WTC11 (cell line): ENCODE measurements at regions not wholly inside any gene's neighbourhood (a gene's known extent, or its start where the extent isn't known, plus 50 kb on each side); places are given as distances from the start of the nearest gene placed in this dataset.

Experiments
- ATAC-seq: fragments of 200-7000 bp; cut with Tn5 transposase; 2 replicates; pipeline ENCODE4 v1.10.0; 2021; ENCODE audit warnings: mild to moderate bottlenecking, moderate library complexity
- CTCF ChIA-PET: fragments of 300-600 bp; sonication (Branson Sonifier 250); formaldehyde crosslinking; loops from one replicate; lab custom pipeline; 2021; ENCODE audit warnings: antibody characterized with exemption; lab: Charles Lee
- POLR2A ChIA-PET: fragments of 350-600 bp; sonication (Branson Sonifier 250); formaldehyde crosslinking; loops from one replicate; lab custom pipeline; 2021; ENCODE audit warnings: antibody characterized with exemption; lab: Charles Lee
- DNase-seq: peaks from one replicate; pipeline ENCODE4 v3.0.0; 2021; ENCODE audit warnings: low spot score
- H3K27ac Mint-ChIP-seq: 2 replicates; pipeline ENCODE4 v1.8.0; 2021; ENCODE audit warnings: mixed read lengths
- H3K27me3 Mint-ChIP-seq: 2 replicates; pipeline ENCODE4 v1.8.0; 2021; ENCODE audit warnings: low read depth, mild to moderate bottlenecking, moderate library complexity, mixed read lengths
- H3K36me3 Mint-ChIP-seq: 2 replicates; pipeline ENCODE4 v1.8.0; 2021; ENCODE audit warnings: mixed read lengths
- H3K4me1 Mint-ChIP-seq: 2 replicates; pipeline ENCODE4 v1.8.0; 2022; ENCODE audit warnings: mixed read lengths
- H3K4me3 Mint-ChIP-seq: 2 replicates; pipeline ENCODE4 v1.8.0; 2021; ENCODE audit warnings: mild to moderate bottlenecking, moderate library complexity, mixed read lengths
- H3K9me3 Mint-ChIP-seq: 2 replicates; pipeline ENCODE4 v1.8.0; 2021; ENCODE audit warnings: mixed read lengths
- ATF1 ChIP-seq: sonication (generic); formaldehyde crosslinking; IDR thresholded peaks from 2 replicates; pipeline ENCODE4 v1.8.1; 2023; ENCODE audit warnings: mild to moderate bottlenecking, moderate library complexity, missing genetic modification reagents
- GABPB1 ChIP-seq: sonication (generic); formaldehyde crosslinking; IDR thresholded peaks from 2 replicates; pipeline ENCODE4 v1.8.1; 2023; ENCODE audit warnings: mild to moderate bottlenecking, missing genetic modification reagents
- JUN ChIP-seq: sonication (generic); formaldehyde crosslinking; IDR thresholded peaks from 2 replicates; pipeline ENCODE4 v1.8.0; 2023; ENCODE audit warnings: mild to moderate bottlenecking, missing genetic modification reagents
- NR3C1 ChIP-seq: sonication (generic); formaldehyde crosslinking; conservative IDR thresholded peaks from 2 replicates; pipeline ENCODE4 v1.8.1; 2023; ENCODE audit warnings: low read depth, mild to moderate bottlenecking, missing genetic modification reagents
- ZNF138 ChIP-seq: sonication (generic); formaldehyde crosslinking; conservative IDR thresholded peaks from 2 replicates; pipeline ENCODE4 v1.8.1; 2022; ENCODE audit warnings: mild to moderate bottlenecking, moderate library complexity, missing genetic modification reagents
- TF ChIP-seq, protein P1 (sequence below): fragments of 200-600 bp; IDR thresholded peaks from 2 replicates; pipeline ENCODE4 v1.8.0; 2022; ENCODE audit warnings: antibody characterized with exemption
- TF ChIP-seq, protein P2 (sequence below): fragments of 250-450 bp; sonication (Bioruptor Pico); IDR thresholded peaks from 2 replicates; pipeline ENCODE4 v1.9.0; 2021; ENCODE audit warnings: mild to moderate bottlenecking
- TF ChIP-seq, protein P3 (sequence below): sonication (generic); formaldehyde crosslinking; IDR thresholded peaks from 2 replicates; pipeline ENCODE4 v1.8.0; 2022; ENCODE audit warnings: mild to moderate bottlenecking, missing genetic modification reagents
- TF ChIP-seq, protein P4 (sequence below): sonication (generic); formaldehyde crosslinking; conservative IDR thresholded peaks from 2 replicates; pipeline ENCODE4 v1.8.1; 2023; ENCODE audit warnings: mild to moderate bottlenecking, low read depth, missing genetic modification reagents, moderate library complexity
- TF ChIP-seq, protein P5 (sequence below): sonication (generic); formaldehyde crosslinking; IDR thresholded peaks from 2 replicates; pipeline ENCODE4 v1.8.1; 2022; ENCODE audit warnings: mild to moderate bottlenecking, missing genetic modification reagents, moderate library complexity, borderline replicate concordance
- TF ChIP-seq, protein P6 (sequence below): sonication (generic); formaldehyde crosslinking; IDR thresholded peaks from 2 replicates; pipeline ENCODE4 v1.8.0; 2022; ENCODE audit warnings: missing genetic modification reagents

DNA sequence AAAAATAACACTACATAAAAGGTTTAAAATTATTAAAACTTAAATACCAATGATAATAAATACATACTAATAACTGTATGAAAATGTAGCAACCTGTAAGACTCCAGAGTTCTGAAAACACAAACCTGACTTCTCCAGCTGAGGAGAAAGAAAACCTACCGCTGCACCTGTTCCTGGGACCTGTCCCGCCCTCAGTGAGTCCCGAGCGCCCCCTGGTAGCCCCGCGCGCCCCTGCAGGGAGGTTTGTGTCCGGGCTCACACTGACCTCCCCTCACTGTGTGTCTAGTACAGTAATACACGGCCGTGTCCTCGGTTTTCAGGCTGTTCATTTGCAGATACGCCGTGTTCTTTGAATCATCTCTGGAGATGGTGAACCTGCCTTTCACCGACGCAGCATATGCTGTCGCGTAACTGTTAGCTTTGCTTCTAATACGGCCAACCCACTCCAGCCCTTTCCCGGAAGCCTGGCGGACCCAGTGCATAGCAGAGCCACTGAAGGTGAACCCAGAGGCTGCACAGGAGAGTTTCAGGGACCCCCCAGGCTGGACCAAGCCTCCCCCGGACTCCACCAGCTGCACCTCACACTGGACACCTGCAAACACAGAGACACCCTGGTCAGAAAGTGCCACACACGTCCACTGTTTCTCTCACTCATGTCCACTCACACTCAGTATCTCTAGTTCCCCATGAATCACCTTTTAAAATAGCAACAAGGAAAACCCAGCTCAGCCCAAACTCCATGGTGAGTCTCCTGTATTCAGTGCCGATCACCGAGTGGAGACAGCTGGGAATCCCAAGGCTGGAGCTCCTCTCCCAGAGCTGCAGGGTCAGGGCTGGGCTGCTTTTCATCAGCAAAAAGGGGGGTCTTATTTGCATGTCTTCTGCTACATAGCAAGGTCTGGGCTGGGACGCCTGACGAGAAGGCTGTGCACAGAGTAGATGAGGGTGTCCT, 1276.3 kb downstream of the TMEM121 start:
- POLR2A ChIA-PET = no interaction called here
- no peak for ATAC-seq
- TF ChIP-seq, protein P1, sequence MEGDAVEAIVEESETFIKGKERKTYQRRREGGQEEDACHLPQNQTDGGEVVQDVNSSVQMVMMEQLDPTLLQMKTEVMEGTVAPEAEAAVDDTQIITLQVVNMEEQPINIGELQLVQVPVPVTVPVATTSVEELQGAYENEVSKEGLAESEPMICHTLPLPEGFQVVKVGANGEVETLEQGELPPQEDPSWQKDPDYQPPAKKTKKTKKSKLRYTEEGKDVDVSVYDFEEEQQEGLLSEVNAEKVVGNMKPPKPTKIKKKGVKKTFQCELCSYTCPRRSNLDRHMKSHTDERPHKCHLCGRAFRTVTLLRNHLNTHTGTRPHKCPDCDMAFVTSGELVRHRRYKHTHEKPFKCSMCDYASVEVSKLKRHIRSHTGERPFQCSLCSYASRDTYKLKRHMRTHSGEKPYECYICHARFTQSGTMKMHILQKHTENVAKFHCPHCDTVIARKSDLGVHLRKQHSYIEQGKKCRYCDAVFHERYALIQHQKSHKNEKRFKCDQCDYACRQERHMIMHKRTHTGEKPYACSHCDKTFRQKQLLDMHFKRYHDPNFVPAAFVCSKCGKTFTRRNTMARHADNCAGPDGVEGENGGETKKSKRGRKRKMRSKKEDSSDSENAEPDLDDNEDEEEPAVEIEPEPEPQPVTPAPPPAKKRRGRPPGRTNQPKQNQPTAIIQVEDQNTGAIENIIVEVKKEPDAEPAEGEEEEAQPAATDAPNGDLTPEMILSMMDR = no peak
- TF ChIP-seq ATF1 (CRISPR knock-in tag) (no peak), NR3C1 (CRISPR knock-in tag) (no peak), JUN (CRISPR knock-in tag) (no peak), ZNF138 (CRISPR knock-in tag) (no peak), GABPB1 (CRISPR knock-in tag) (no peak)
- TF ChIP-seq, protein P2, sequence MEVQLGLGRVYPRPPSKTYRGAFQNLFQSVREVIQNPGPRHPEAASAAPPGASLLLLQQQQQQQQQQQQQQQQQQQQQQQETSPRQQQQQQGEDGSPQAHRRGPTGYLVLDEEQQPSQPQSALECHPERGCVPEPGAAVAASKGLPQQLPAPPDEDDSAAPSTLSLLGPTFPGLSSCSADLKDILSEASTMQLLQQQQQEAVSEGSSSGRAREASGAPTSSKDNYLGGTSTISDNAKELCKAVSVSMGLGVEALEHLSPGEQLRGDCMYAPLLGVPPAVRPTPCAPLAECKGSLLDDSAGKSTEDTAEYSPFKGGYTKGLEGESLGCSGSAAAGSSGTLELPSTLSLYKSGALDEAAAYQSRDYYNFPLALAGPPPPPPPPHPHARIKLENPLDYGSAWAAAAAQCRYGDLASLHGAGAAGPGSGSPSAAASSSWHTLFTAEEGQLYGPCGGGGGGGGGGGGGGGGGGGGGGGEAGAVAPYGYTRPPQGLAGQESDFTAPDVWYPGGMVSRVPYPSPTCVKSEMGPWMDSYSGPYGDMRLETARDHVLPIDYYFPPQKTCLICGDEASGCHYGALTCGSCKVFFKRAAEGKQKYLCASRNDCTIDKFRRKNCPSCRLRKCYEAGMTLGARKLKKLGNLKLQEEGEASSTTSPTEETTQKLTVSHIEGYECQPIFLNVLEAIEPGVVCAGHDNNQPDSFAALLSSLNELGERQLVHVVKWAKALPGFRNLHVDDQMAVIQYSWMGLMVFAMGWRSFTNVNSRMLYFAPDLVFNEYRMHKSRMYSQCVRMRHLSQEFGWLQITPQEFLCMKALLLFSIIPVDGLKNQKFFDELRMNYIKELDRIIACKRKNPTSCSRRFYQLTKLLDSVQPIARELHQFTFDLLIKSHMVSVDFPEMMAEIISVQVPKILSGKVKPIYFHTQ (CRISPR knock-in tag) = no peak
- TF ChIP-seq, protein P3, sequence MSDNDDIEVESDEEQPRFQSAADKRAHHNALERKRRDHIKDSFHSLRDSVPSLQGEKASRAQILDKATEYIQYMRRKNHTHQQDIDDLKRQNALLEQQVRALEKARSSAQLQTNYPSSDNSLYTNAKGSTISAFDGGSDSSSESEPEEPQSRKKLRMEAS (CRISPR knock-in tag) = no peak
- TF ChIP-seq, protein P4, sequence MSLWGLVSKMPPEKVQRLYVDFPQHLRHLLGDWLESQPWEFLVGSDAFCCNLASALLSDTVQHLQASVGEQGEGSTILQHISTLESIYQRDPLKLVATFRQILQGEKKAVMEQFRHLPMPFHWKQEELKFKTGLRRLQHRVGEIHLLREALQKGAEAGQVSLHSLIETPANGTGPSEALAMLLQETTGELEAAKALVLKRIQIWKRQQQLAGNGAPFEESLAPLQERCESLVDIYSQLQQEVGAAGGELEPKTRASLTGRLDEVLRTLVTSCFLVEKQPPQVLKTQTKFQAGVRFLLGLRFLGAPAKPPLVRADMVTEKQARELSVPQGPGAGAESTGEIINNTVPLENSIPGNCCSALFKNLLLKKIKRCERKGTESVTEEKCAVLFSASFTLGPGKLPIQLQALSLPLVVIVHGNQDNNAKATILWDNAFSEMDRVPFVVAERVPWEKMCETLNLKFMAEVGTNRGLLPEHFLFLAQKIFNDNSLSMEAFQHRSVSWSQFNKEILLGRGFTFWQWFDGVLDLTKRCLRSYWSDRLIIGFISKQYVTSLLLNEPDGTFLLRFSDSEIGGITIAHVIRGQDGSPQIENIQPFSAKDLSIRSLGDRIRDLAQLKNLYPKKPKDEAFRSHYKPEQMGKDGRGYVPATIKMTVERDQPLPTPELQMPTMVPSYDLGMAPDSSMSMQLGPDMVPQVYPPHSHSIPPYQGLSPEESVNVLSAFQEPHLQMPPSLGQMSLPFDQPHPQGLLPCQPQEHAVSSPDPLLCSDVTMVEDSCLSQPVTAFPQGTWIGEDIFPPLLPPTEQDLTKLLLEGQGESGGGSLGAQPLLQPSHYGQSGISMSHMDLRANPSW (CRISPR knock-in tag) = no peak
- TF ChIP-seq, protein P5, sequence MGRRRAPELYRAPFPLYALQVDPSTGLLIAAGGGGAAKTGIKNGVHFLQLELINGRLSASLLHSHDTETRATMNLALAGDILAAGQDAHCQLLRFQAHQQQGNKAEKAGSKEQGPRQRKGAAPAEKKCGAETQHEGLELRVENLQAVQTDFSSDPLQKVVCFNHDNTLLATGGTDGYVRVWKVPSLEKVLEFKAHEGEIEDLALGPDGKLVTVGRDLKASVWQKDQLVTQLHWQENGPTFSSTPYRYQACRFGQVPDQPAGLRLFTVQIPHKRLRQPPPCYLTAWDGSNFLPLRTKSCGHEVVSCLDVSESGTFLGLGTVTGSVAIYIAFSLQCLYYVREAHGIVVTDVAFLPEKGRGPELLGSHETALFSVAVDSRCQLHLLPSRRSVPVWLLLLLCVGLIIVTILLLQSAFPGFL (CRISPR knock-in tag) = no peak
- TF ChIP-seq, protein P6, sequence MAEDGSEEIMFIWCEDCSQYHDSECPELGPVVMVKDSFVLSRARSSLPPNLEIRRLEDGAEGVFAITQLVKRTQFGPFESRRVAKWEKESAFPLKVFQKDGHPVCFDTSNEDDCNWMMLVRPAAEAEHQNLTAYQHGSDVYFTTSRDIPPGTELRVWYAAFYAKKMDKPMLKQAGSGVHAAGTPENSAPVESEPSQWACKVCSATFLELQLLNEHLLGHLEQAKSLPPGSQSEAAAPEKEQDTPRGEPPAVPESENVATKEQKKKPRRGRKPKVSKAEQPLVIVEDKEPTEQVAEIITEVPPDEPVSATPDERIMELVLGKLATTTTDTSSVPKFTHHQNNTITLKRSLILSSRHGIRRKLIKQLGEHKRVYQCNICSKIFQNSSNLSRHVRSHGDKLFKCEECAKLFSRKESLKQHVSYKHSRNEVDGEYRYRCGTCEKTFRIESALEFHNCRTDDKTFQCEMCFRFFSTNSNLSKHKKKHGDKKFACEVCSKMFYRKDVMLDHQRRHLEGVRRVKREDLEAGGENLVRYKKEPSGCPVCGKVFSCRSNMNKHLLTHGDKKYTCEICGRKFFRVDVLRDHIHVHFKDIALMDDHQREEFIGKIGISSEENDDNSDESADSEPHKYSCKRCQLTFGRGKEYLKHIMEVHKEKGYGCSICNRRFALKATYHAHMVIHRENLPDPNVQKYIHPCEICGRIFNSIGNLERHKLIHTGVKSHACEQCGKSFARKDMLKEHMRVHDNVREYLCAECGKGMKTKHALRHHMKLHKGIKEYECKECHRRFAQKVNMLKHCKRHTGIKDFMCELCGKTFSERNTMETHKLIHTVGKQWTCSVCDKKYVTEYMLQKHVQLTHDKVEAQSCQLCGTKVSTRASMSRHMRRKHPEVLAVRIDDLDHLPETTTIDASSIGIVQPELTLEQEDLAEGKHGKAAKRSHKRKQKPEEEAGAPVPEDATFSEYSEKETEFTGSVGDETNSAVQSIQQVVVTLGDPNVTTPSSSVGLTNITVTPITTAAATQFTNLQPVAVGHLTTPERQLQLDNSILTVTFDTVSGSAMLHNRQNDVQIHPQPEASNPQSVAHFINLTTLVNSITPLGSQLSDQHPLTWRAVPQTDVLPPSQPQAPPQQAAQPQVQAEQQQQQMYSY (CRISPR knock-in tag) = no peak
- TF ChIP-seq, all 79 proteins: peak for 0
- H3K4me1 Mint-ChIP-seq = no peaks in the 10 kb centered on the region
- no peak overlapping the region for H3K4me3 Mint-ChIP-seq
- H3K36me3 Mint-ChIP-seq = peaks cover 78% of the 10 kb centered on the region
- H3K9me3 Mint-ChIP-seq = peaks cover 84% of the 10 kb centered on the region
- H3K27ac Mint-ChIP-seq = no peak overlapping the region
- CTCF ChIA-PET = no interaction called here
- peaks cover 11% of the 10 kb centered on the region for H3K27me3 Mint-ChIP-seq
- no peak for DNase-seq
